ENCODE measurements at regions not wholly inside any gene's neighbourhood (a gene's known extent, or its start where the extent isn't known, plus 50 kb on each side); places are given as distances from the start of the nearest gene placed in this dataset.

DNA sequence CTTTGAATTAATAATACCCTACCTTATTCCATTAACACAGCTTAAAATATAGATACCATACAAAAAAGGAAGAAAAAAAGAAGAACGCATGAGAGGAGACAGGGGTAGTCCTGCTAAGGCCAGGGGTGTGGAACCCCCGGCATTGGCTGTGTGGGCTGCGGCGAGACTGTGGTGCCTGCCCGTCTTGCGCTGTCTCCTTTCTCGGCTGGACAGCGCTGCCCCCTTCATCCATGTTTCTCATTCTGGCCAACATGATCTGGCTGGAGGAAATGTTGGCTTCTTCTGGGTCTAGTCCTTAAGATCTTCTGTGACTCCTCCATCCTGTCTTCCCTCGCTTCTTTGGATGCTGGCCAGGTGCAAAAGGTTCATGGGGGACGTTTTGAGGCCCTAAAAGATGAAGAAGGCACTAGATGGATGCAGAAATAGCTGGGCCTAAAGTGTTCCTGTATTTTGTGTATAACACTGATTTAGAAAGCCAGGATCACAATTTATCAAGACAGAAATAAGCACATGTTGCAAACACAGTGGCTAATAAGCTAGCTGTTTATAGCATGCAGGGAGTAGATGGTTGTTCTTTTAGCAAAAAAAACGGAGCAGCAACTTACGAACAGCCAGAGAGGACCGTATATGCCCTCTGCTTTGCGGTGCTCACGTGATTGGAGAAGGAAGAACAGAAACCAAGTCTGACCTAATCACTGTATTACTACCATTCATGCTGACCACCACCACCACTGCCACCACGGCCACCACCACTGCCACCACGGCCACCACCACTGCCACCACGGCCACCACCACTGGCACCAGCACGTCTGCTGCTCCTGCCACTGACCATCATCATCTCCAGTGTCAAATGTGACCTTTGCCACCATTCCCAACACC lies 71.7 kb upstream of the ASB18 start:
- H3K4me3 ChIP-seq (ENCODE audit: low read length) = no peak overlapping the region
- TF ChIP-seq, protein P1, sequence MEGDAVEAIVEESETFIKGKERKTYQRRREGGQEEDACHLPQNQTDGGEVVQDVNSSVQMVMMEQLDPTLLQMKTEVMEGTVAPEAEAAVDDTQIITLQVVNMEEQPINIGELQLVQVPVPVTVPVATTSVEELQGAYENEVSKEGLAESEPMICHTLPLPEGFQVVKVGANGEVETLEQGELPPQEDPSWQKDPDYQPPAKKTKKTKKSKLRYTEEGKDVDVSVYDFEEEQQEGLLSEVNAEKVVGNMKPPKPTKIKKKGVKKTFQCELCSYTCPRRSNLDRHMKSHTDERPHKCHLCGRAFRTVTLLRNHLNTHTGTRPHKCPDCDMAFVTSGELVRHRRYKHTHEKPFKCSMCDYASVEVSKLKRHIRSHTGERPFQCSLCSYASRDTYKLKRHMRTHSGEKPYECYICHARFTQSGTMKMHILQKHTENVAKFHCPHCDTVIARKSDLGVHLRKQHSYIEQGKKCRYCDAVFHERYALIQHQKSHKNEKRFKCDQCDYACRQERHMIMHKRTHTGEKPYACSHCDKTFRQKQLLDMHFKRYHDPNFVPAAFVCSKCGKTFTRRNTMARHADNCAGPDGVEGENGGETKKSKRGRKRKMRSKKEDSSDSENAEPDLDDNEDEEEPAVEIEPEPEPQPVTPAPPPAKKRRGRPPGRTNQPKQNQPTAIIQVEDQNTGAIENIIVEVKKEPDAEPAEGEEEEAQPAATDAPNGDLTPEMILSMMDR (conservative IDR thresholded peaks at IDR 0.05; ENCODE audit: low read depth, low read length) = no peak
- DNase-seq (ENCODE audit: low read depth) = no peak

DNA sequence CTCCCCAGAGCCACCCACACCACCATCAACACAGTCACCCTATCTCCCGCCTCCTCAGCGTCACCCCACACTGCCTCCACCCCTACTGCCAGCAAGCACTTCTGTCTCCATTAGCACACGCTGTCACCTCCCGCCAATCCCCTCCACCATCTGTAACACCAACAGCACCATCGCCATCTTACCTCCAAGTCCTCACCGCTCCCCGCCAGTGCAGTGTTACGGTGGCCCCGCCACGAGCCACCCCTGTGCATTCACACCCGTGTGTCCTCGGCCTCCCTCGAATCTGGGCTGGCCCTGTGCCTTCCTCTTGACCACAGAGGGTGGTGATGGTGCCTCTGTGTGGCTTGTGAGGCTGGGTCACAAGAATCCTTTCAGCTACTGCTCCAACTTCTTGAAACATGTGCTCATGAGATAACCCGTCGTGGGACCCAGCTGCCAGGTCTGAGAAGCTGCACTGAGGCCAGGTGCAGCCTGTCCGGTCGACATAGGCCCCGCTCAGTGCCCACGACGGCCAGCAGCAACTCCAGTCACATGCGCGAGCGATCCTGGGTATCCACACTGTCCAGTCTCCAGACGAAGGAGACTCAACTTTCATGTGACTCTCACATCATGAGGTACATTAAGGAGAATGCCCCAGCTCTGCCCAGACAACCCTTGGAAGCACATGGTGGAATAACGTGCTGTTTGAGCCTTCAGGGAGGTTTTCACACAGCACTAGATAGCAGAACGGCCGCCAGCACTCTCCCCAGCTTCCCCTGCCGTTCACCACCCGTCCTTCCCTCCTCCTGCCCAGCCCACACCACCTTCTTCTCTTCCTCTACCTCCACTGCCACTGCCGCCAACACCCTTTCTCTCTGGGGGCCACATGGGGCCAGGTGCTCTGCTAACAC lies 72.6 kb upstream of the ASB18 start:
- no peak overlapping the region for H3K4me3 ChIP-seq (ENCODE audit: low read length)
- DNase-seq (ENCODE audit: low read depth) = no peak
- TF ChIP-seq, protein P1 (conservative IDR thresholded peaks at IDR 0.05; ENCODE audit: low read depth, low read length) = no peak

DNA sequence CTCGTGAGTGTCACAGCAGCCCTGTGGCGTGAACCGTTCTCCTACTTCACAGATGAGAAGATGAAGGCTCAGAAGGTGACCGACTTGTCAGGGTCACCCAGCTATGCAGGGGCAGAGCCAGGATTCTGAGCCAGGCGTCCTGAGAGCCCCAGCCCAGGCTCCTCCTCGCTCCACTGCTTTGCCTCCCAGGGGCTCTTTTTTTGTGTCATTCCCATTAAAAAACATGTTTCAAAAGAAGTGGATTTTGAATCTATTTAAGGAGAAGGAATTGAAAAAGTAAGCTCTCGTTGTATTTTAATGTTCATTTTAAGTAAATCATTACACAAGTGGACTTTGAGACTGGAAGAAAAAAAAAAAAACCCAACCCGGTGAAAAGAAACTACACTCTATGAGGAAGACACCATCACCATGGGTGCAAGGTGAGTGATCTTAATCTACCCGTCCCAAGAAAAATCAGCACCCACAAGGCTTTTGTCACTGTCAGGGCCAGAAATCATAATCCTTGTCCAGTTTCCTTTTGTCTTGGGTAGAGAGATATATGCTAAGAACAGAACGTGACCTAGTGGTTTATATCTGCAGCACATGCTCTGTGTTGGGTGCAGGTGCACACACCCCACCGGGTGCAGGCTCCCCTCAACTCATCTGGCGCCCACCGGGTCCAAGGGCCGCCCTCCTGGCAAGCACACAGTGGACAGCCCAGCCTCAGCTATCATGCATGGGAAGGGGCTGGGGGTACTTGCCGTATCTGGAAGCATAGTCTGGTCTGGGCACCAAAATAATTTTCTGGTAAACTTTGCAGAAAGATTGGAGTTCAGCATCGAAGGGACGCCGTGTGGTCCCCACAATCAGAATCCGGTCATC lies 73.5 kb upstream of the ASB18 start:
- DNase-seq (ENCODE audit: low read depth) = no peak
- H3K4me3 ChIP-seq (ENCODE audit: low read length) = no peak overlapping the region
- TF ChIP-seq, protein P1 (conservative IDR thresholded peaks at IDR 0.05; ENCODE audit: low read depth, low read length) = no peak

DNA sequence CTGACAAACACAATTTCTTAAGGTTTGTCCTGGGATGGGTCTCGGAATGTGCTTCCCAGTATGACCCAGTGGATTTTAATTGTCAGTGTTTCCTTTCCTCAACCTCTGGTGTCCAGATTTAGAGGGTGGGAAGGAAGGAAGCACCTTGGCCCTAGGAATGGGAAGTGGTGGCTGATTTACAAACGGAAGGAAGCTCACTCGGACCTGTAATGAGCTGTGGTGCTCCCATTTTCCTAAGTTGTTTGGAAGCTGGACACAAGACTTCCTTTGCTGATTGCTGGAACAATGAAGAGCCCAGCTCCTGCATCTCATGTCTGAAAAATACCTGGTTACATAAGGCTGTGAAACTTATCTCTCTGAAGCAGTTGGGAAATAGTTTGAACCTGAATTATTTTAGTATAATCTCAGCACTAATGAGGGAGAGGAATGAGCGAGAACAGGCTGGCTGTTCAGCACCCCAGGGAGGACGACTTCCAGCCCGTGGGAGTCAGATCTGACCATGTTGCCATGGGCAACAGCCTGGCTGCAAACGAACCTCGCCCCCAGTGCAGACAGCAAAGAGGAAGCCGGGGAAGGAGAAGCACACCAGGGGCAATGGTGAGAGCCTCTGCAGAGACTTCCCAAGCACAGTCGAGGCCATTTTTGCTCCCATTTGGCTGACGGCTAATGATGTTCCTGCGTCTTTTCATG lies 74.4 kb upstream of the ASB18 start:
- TF ChIP-seq, protein P1 (conservative IDR thresholded peaks at IDR 0.05; ENCODE audit: low read depth, low read length) = no peak
- no peak overlapping the region for H3K4me3 ChIP-seq (ENCODE audit: low read length)
- no peak for DNase-seq (ENCODE audit: low read depth)

DNA sequence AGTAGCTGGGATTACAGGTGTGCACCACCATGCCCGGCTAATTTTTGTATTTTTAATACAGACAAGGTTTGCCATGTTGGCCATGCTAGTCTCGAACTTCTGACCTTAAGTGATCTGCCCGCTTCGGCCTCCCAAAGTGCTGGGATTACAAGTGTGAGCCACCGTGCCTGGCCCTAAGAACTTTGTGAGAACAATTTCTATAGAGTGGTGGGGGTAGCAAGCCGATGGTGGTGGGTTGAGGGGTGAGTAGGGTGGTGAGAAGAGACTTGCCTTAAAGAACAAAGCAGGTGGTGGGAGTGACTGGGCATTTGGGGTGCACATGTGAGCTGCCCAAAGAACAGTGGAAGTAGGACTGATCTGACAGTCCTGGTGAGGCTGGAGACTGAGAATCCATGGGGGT lies 76.0 kb upstream of the ASB18 start:
- H3K4me3 ChIP-seq (ENCODE audit: low read length) = no peak overlapping the region
- TF ChIP-seq, protein P1 (conservative IDR thresholded peaks at IDR 0.05; ENCODE audit: low read depth, low read length) = no peak
- no peak for DNase-seq (ENCODE audit: low read depth)

DNA sequence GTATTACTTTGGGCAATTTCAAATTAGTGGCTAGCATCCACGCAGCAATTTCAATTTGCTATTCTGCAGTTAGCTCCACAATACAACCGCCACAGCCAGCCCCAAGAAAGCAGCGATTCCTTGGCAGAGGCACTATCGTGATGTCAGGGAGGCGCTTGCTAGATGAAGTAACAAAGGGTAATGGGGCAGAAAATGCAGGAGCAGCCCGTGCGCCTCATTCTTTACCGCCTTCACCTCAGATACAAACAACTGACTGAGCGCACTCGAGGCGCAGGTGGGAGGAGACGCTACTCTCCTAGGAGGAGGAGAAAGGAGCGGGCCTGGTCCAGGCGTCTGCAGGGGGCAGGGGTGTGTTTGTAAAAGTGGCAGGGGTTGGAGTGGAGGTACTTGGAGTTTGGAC lies 76.9 kb upstream of the ASB18 start:
- TF ChIP-seq, protein P1 (conservative IDR thresholded peaks at IDR 0.05; ENCODE audit: low read depth, low read length) = no peak
- DNase-seq (ENCODE audit: low read depth) = no peak
- no peak overlapping the region for H3K4me3 ChIP-seq (ENCODE audit: low read length)

Data from retinal pigment epithelial cell (primary cell).